ENCODE measurements at regions not wholly inside any gene's neighbourhood (a gene's known extent, or its start where the extent isn't known, plus 50 kb on each side); places are given as distances from the start of the nearest gene placed in this dataset.
A peak's percentile ranks its signal among the peaks of the same experiment; 100 is the strongest.

DNA sequence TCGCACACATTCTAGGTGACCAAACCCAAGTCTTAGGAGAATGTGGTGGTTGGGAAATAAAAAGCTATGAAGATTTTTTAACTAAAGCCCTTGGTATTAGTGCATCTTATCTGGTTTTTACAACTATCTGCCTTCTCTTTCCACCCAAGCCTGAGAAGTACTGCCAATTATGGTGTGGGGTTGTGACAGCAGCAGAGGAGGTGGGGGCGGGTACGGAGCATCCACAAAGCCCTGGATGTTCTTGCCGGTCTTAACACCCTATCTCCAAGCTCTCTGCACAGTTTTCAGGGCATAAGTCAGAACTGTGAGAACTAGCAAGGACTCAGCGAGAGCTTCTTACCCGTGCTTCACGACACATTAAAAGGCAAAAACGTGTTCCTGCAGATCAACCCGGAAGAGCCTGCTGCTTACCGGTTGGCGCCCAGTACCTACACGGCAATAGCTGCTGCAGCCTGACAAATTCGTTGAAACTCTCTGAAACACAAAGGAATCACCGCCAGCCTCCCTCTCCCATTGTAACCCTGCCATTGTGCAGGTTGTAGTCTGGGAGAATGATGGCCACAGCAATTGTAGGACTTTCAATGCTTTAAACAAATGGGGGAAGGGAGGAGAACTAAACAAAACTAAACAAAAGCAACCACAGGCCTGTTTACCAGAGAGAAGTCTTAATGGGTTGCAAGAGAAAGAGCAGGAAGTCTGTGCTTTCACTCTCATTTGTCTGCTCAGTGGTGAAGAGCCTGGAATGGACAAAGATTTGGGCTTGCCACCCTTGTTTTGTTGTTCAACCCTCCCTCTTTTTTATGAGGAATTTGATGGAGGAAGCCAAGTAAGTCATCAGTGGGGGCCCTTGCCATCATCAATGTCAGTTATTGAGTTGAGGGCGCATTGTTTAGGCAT, 461.0 kb upstream of the JARID2 start:
- peak; percentile 35 for DNase-seq

- DNase-seq: no peak
These were observed 460.4 kb upstream of the JARID2 start for GRCh38 chr6:14785493-14785790.

GRCh38 chr6:14786008-14786407, 459.9 kb upstream of the JARID2 start:
- no peak for DNase-seq

DNA sequence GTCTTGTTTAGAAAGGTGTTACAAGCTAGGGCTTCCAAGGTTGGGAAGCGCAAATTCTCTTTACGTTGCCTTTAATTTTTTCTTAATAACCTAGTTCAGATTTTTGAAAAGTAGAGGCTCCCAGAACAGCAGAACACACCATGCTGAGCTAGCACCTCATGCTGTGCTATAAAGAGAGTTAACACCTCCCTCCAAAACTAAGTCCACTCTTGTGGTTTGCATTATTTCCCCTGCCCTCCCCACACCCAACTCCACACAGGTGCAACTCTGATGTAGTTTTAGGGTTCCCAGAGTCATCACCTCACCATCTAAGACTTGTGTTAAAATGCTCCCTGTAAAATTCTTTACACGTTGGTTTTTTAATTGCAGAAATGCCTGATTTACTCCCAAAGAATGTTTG, 459.4 kb upstream of the JARID2 start:
- DNase-seq: no peak

DNA sequence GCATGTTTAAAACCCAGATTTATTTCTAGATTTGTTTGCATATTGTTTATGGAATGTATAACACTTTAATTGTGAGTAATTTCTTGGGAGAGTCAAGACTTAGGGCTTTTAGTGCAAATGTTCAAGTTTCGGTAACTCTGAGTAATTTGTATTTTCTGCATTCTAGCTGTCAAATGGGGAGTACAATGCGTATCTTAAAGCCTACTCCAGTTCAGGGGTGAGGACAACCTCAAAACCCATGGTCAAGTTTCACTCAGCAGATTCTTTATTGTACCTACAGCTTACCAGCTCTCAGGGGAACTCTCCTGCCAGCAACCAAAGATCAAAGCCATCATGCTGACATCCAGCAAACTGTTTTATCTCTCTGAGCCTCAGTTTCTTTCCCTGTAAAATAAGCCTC, 458.6 kb upstream of the JARID2 start:
- DNase-seq: peak; percentile 68

DNA sequence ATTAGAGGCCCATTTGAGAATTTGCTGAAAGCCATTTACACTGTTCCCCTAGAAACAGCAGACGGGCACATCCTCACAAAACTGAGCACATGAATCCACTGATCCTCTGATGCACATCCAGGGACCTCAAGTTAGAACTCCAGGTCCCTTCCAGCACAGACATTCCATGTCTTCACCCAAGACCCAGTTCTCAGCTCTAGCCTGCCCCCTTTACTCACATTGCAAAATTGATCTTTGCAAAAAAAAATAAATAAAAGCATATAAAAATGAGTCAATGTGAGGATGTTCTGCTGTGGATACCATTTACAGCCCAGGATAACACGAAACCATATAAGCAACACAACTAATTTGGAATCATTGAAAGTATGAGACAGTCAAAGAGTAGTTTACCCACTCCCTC, 458.2 kb upstream of the JARID2 start:
- DNase-seq: no peak

DNA sequence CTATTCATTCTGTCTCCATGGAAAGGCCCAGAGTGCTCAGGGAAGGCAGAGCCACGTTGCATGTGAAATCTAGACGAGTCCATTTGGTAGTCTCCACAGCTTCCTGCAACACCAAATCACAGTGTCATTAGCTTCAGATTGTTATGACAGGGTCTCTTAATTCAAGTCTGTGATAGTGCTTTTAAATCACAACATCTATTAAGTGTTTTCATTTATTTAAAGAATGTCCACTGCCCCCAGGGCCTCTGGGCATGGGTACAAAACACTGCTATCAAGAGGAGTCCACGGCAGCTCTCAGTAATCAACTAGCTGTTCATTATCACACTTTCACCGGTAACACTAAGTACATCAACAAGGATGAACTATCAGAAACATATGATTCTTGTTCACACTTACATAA, 455.9 kb upstream of the JARID2 start:
- no peak for DNase-seq

GRCh38 chr6:14790976-14791375, 454.9 kb upstream of the JARID2 start:
- no peak for DNase-seq

DNA sequence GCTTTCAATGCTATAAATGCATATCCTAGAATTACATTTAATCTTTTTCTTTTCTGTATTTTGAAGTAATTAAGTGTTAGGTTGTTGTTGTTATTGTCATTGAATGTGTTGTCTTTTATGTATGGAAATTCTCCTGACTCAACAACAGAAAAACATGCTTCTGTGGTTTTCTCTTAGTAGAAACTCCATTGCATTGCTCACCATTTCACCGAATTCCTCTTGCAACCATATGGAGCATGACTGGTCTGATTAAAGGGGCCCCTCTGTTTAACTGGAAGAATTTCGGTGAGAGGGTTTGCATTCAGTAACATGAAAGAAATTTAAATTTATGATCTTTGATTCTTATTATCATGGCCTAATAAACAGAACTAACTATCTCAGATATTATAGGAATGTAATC, 454.3 kb upstream of the JARID2 start:
- no peak for DNase-seq

DNA sequence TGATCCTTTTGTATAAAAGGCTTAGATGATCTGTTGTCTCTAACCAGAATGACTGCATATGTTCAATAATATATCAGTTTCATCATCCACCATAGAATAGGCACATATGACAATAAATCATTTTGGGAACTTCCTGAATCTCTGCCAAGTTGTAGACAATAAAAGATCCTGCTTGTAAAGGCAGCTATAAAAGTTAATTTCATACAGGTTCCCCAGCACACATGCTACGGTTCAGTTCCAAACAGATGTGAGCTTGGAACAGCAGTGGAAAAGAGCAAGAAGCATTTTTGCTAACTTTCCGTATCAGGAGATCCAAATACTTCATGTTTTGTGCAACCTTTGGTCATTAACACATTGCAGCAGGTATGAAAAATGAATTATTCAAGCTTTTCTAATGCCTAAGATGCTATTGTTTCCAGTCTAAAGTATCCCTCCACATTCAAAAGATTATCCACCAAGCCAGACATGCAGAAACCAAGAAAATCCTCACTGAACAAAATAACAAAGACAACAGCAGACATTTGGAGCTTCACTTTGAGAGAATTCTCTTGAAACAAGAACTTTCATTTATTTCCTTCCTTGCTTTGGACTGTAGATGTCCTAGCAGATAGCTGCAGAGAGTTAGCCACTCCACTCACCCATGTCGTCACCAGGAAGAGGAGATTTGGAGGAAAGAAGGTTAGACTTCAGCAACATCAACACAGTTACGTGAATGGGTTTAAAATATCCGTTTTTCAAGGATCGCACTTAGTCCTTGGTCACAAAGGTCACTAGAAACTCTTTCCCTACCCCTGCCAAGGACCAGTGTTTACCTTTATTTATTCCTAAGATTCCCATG, 453.5 kb upstream of the JARID2 start:
- no peak for DNase-seq

GRCh38 chr6:14795451-14795850, 450.4 kb upstream of the JARID2 start:
- DNase-seq: no peak

- no peak for DNase-seq
These were observed 448.7 kb upstream of the JARID2 start for GRCh38 chr6:14796974-14797762.

DNA sequence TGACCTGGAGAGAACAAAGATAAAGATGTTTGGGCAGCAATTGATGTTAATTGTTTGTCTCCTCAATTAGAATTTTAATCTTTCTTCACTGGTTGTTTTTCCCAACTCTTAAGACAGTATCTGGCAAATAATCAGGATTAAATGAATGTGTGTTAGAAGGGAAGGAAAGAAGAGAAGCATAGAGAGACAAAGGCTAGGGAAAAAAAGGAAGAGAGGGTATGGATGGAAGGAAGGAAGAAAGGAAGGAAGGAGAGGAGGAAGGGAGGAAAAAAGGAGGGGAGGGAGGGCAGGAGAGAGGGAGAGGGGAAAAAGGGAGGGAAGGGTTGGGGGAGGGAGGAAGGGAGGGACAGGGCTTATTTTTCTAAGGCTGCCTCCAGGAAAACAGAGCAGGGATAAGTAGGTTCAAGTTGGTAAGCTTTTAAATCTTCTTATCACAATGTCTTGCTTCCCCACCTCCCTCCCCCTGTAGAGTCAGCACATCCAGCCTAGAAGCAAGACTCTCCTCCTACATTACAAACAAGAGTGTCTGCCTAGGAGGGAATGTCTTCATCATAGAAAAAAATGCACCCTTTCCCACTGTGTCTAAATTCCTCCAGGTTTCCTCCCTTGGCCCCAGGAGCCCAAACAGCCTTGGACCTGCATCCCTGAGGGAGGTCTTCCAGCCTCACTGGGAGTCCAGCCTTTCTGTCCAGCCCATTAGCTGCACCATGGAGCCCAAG, 447.8 kb upstream of the JARID2 start:
- DNase-seq: no peak

DNA sequence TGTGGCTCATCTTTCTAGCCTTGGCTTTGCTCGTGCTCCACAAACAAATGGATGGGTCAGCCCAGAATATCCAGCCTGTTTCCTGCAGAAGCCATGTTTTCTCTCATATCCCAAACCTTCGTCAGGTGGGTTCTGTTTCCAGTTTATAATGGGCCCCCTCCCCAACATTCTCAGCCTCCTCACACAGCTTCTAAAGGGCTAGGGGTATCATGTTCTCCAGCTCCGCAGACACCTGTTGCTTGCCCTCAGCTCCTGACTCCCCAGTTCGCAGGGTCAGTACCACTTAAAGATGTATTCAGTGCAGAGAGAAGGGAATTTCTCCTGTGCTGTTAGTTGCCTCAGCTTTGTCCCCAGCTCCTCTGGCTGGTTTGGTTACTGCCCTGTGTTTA, 447.3 kb upstream of the JARID2 start:
- no peak for DNase-seq

- DNase-seq: no peak
These were observed 446.8 kb upstream of the JARID2 start for GRCh38 chr6:14798996-14799588.

GRCh38 chr6:14799928-14800327, 445.9 kb upstream of the JARID2 start:
- peak; percentile 66 for DNase-seq

- no peak for DNase-seq
These were observed 443.2 kb upstream of the JARID2 start for GRCh38 chr6:14802514-14803160.

- no peak for DNase-seq
These were observed 441.7 kb upstream of the JARID2 start for GRCh38 chr6:14804001-14804784.

- no peak for DNase-seq
These were observed 441.1 kb upstream of the JARID2 start for GRCh38 chr6:14804785-14805210.

DNA sequence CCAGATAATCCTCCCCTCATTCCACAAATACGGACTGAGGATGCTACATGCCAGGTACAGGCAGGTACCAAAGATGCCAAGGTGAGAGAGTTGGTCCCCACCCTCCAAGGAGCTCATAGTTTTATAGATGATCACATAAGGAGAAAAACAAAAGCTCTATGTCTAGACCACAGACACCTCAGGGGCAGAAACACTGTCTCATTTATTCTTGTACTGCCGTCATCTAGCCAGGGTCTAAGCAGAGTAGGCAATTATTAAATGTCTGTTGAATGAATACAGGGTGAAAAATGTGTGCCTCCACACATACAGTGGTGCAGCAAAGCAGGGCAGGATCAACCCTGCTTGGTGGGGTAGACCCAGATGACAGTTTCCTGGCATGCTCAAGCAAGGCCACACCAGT, 439.8 kb upstream of the JARID2 start:
- no peak for DNase-seq

GRCh38 chr6:14807130-14807529, 438.7 kb upstream of the JARID2 start:
- no peak for DNase-seq
